T-helper 9 cell (primary cell): ENCODE measurements at regions not wholly inside any gene's neighbourhood (a gene's known extent, or its start where the extent isn't known, plus 50 kb on each side); places are given as distances from the start of the nearest gene placed in this dataset.
A peak's percentile ranks its signal among the peaks of the same experiment; 100 is the strongest.
"Not testable (repeated sequence)": the region's sequence is repeated elsewhere in the genome, so short reads cannot be mapped to it uniquely, and the experiment has no call there.

Source experiments
- DNase-seq: peaks from one replicate; pipeline ENCODE4 v3.0.0-alpha.2; 2020

DNA sequence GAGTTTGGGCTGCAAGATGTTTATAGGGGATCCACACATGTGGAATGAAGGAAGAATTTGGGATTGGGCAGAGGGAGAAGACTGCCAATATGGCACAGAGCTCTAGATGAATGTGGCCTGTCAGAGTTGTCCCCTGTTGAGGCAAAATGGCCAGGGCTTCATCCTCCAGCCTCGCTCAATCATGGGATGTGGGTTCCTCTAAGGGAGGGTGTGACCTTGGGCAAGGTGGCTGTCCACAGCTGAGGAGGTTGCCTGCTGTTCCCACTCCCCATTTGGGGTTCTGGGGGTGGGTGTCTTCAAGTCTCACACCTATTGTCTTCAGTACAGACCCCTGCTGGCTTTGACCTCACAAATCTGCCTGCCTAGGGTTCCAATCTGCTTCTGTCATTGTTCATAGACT, 121.6 kb upstream of the FAM204A start:
- DNase-seq: no peak

DNA sequence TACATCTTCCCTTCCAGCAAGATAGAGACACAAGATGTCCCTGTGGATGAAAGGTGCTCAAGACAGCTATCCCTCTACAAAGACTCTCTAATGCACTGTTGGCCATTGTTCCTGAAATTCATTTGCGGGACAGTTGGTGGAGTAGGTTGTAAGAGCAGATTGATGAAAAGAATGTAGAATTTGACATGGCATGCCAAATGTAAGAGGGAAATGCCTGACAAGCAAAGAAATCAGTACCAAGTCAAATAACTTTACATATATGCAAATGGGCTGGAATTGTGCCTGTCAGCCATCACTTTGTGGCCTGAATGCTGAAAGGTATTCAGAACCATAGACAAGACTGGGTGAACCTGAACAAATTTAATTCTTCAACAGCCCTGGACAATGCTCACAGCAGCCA, 120.3 kb upstream of the FAM204A start:
- no peak for DNase-seq

DNA sequence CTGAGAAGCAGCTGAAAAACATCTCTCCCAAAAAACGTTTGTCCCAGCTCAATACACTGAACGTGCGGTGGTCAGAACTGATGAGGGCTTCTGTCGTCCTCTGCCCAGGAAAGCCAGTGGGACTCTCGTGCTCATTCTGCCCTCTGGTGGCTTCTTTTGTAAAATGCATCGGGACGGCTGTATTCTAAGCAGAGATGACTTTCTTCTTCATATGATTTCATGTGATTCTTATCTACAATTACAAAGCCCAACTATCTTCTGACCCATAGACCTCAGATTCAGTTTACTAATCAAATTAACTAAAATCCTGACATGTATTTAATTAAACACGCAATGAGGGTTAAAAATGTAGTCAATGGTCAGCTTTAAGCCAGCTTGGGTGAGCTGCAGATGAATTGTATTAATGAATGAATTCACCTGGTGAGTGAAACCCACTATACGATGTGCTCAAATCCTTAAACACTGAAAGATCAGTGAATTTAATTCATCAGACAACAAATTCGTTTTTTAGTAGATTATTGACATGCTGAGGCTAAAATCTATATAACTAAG, 117.6 kb upstream of the FAM204A start:
- DNase-seq: peak; percentile 13

DNA sequence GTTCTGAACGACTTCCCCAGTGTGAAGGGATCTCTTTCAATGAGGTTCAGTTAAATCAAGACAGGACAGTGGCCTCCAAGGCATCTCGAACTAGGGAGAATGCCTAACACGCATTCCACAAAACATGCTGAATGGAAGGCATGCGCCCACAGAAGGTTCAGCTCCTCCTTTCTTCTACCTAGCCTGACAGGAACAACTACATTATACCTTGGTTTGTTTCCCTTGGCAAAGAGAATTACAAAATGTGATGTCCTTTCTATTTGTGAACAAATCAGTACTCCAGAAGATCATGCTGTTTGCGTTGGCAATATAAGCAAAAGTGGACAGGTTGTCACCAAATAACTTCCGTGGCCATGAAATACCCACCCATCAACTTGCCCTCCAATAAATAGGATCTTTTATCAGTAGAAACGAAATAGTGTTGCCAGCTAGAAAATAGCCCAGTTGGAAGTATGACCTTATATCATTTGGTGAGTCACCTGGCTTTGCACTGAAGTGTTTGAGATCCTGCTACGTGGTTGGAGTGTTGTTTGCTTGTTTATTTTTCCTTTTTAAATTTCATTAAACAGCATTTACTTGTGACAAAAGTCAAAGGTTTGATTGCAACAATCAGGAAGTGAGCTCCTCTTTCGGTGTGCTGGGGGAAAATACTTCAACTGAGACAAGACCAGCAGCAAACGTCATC, 117.0 kb upstream of the FAM204A start:
- DNase-seq: no peak

DNA sequence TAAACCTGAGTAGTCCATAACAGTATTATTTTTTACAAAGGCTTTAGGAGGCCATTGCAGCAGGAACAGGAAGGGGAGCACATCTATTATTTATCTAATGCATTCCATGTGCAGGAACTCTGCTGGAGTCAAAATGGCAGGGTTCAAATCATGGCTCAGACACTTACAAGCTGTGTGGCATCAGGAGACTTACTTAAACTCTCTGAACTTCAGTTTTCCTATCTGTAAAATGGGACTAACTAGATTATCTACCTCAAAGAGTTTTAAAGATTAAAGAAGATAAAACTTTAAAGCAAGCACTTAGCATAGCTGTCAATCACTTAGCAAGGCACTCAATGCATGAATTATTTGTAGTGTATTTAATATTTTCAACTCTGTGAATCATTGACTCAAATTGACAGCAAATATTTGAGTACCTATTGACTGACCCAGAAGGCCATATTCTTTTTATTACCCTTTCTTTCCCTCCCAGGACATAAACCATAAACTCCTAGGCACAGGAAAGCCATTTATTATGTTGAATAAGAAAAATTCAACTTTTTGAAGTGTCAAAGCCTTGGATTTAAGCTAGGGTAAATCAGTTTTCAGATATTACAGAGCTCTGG, 115.8 kb upstream of the FAM204A start:
- DNase-seq: no peak

DNA sequence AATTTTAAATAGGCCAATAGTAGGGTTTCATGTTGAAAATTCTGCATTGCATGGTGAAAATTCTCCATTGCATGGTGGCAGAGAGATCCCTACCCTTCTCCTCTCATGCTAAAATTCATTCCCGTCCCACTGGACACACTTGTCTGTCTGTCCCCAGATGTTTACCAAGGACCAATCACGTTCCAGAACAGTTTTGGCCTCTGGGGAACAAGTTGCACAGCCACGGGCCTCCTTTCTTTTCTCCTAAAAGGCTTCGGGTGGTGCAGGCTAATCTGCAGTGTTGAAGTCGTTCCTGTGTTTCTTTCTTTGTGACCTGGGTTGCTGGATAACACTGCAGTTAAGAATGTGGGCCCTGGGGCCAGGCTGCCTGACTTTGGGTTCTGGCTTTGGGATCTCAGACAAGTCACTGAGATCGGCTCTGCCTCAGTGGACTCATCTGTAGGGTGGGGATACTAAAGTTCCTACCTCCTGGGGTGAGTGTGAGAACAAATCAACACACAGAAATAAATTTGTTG, 113.1 kb upstream of the FAM204A start:
- DNase-seq: no peak

DNA sequence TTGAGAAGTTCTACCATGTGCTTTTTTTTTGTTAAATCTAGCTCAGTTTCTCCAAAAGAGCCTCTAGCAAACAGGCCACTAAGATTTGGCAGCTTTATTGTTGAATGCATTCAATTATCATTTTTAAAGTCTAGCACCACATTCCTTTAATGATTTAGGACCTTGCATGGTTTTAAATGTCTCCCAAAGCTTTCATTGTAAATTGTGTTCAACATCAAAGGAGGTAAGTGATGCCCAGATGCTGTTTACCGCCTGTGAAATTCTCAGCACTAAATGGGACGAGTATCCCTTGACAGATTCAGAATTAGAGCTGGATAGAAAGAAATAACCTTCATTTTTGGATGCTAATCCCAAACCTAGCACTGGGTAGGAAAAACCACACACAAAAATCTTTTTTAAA, 112.1 kb upstream of the FAM204A start:
- no peak for DNase-seq

DNA sequence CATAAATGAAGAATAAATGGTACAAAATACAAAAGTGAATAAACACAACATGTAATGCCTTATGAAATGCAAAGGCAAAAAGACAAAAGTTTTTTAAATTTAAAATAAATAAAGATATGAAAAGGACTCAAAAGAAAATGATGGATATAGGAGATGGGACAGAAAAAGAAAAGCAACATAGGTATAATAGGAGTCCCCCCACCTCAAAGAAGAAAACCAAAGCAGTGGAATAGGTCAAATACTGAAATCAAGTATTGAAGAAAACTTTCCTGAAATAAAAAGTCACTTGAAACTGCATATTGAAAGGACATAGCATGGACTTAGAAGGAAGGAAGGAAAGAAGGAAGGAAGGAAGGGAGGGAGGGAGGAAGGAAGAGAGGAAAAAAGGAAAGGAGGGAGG, 110.0 kb upstream of the FAM204A start:
- no peak for DNase-seq

DNA sequence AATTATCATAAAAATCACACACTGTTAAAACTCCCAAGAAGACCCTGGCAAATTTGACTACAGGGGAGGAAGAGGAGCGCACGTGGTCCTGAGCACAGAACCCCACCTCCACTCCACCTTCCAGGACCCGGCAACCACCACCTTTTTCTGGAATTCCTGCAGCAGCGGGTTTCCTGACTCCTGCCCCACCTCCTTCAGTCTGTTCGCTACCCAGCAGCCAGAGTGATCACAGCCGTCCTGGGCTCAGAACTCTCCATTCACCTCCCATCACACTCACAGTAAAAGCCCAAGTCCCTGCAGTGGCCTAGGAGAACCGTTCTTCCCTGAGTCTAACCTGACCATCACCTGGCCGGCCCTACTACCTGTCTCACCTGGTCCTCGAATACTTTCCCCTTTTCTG, 107.4 kb upstream of the FAM204A start:
- no peak for DNase-seq

DNA sequence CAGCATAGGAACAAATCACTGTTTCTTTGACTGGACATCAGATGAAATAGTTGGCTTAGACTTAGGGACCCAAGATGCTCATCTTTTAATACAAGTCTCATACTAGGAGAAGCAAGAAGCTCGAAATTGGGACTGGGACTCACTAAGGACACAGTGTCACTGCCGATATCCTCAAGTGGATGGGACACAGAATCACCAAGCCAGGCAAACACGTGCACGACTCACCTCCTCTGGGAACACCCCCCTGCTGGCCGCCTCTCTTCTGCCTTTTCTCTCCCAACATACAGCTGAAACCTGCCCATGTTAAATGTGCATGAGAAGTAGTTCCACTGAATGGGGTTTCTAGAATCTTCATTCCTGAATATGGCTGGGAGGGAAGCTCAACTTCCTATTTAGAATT, 106.6 kb upstream of the FAM204A start:
- no peak for DNase-seq

DNA sequence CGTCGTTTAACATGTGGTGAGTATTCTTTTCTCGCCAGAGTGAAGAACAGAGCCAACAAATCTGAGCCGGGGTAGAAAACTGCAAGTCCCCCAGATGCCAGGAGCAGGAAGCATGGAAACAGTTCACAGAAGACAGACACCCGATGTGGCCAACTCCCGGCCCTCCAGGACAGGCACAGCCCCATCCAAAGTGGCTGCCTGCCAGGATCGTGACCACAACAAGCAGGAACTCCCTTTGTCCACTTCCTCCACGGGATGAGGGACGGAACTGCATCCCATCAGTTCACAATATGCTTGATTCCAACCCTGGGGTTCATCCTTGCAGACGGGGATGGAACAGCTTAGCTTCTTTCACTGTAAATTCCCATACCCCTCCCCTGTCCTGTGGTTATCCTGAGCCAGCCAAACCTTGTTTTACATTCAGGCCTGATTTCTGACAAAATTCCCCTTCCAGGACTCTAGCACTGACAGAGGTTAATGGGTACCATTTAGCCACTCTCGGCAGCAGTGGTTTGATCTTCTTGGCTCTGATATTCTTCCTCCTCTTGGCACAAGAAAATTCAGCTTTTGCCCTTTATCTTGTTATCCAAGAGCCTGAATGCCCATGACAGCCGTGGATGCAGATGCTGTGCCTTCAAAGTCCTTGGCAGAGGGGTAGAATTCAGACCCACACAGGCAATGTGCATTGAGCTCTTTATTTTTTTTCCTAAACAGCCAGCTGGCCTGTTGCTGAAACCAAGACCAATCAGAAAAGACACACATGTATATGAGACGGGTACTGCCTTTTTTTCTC, 105.5 kb upstream of the FAM204A start:
- DNase-seq: no peak

DNA sequence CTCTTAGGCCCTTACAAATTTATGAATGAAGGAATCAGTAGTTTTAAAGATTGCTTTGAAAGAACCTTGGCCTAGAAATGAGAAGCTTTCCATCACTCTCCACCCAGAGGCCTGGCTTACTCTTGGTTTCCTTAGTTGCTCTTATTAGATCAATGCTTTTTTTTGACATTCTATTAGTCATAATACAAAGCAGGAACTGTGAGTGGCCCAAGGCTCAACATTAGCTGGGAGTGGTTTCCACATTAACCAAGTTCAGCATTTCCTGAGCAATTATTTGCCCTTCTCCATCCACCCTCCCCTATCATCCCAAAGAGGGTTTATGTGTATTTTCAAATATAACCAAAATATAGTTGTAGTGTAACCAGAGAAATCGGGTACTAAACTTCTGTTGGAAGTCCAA, 103.4 kb upstream of the FAM204A start:
- DNase-seq: no peak

DNA sequence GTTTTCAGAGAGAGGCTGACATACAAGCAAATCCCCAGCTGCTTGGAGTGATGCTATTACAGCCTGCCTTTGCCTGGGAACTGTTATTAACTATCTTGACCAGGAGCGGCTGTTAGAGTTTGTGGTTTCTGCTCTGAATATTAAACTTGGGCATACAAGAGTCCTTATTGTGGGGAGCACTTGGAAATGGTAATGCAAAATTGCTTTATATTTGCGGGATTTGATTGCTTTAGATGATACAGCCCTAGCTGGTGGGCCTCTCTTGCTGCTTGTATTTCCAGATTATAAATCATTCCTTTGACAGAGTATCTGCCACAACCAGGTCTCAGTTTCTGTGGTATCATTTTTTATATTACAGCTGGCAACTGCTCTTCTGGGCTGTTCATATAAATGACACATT, 101.9 kb upstream of the FAM204A start:
- no peak for DNase-seq

DNA sequence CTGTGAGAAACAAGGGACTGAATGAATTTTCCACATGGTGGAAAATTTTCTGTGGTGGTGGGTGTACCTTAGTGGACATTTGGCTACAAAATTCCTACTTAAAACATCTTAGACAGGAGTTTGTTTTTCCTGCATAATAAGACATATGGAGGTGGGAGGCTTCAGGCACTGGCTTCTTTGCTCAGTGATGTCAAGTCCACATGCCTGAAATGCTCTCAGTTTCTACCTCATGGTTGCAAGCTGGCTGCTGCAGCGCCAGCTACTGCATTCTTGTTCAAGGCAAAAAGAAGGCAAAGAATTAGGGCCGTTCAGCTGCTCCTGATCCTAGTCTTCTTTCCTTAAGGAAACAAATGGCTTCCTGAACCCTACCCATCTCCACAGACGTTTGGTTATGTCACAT, 99.9 kb upstream of the FAM204A start:
- DNase-seq: no peak

DNA sequence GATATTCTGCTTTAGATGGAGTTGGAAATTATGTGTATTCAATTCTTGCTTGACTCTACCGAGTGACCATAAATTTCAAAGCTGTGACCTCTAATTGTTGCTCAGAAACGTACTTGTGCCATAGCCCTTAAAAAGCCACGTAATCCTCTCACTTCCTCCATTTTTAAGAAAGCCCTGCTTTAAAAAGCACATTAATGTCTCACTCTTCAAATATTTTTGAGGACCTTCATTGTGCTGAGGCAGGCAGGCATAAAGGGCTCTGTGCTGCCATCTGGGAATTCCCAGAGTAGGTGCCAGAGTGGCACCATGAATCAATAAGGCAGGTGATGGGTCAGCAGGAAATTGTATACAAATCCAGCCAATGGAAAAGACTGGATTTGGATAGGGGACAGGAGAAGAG, 97.7 kb upstream of the FAM204A start:
- DNase-seq: no peak

DNA sequence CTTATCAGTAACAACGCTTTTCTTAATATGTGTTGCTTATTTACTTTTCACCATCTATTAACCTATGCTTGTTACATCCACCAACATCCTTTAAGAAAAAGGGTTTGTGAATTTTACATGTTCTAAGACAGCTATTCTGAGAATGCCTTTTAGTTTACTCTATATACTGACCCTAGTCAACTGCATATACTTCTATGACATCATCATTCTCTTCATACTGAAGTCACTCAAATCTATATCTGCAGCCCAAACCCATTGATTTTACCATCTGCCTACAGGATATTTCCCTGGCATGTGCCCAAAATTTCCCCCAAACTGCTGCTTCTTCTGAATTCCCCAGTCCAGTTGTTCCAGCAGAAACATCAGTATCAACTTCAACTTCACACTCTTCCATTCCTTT, 94.6 kb upstream of the FAM204A start:
- no peak for DNase-seq

DNA sequence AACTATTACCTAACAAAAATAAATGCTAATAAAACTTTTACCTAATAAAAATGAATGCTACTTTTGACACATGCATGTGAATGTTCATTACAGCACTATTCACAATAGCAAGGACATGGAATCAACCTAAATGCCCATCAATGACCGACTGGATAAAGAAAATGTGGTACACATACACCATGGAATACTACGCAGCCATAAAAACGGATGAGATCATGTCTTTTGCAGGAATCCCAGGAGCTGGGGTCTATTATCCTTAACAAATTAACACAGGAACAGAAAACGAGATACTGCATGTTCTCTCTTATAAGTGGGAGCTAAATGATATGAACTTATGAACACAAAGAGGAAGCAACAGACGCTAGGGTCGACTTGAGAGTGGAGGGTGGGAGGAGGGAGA, 88.1 kb upstream of the FAM204A start:
- DNase-seq: no peak

DNA sequence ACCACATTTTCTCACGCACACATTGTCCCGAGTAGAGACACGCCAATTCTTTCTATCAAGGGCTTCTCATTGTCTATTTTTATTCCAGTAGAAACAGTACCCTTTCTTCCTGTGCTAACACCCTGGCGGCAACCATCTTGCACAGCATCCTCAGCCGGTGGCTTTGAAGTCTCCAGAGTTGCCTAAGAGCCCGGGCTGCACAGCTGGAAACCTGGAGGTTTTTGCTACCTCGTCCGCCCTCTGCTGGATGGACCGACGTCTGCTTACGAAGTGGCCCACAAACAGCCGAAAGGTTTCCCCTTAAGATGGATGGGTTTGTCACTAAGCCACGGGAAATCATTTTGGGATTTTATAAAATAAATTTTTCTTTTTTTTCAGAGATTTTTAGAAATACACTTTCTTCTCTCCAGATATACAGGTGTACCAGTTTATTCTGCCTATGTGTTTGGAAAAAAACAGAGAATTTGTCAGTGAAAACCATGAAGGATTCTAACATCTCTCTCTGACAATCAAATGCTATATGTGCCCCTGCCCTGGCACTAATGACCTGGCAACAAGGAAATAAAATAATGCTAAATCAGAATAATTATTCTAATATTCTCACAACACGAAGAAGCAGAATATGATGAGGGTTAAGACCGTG, 81.8 kb upstream of the FAM204A start:
- DNase-seq: peak; percentile 31

DNA sequence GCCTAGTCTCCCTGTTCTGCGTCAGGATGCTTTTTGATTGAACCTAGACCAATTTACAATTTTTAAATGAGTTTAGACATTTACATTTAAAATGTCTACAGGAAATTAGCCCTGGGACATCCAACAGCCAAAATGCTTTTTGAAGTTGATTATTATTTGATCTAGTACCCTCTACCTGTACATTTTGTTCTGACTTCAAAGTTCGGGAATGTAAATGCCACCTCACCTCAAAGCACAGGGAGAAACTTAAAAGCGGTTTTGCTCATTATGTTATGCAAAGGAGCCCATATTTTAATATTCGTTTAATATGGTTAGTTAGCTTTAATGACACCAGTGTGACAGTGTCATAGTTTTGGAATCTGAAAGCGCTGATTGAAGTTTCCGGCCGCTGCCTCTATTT, 80.1 kb upstream of the FAM204A start:
- no peak for DNase-seq

DNA sequence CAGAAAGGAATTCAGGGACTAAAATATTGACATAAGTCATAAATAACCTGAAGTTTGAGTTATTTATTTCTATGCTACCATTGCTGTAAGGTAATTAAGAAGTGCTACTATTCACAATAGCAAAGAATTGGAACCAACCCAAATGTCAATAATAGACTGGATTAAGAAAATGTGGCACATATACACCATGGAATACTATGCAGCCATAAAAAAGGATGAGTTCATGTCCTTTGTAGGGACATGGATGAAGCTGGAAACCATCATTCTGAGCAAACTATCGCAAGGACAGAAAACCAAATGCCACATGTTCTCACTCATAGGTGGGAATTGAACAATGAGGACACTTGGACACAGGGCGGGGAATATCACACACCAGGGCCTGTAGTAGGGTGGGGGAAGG, 77.9 kb upstream of the FAM204A start:
- DNase-seq: not testable (repeated sequence)

DNA sequence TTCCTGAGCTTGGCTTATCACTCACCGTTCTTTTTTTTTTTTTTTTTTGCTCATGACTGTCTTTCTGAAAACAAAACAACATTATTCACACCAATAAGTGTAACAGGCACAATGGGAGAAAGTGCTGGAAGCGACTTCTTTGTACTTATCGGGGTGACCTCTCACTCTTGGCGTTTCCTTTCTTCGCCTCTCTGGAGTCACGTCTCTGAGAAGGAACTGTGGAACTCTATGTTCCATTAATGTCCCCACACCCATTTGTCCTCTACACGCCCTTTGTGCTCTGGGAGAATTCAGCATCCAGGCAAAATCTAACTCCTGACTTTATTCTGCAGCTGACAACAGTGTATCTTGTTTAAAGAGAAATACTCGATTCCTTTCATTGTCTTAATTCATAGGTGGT, 70.8 kb upstream of the FAM204A start:
- no peak for DNase-seq

DNA sequence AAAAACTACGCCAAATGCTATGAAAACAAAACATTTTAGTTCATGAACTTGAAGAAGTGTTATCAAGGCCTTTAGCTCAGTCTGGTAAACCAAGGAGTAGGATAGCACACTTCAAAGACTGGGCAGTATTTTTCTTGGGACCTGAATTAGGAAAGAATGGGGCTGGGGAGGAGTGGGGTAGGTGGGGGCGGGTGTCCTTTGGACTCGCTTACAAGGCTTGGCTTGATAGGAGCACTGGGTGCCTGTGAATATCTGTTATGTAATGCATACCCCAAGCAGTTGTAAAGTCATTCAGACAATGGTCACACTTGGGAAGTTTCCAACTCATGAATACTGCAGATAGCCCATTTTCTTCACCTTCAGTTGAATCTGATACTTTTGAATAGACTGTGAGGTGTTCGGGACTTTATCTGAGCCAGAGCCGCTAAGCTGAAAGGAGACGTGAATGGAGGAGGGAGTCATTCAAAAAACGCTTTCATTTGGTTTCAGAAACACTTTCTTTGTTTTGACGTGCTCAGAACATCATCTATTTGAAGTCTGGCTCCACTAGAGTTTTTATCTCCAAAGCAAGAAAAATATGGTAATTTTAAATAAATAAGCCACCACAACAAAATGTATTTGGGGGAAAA, 70.1 kb upstream of the FAM204A start:
- no peak for DNase-seq

DNA sequence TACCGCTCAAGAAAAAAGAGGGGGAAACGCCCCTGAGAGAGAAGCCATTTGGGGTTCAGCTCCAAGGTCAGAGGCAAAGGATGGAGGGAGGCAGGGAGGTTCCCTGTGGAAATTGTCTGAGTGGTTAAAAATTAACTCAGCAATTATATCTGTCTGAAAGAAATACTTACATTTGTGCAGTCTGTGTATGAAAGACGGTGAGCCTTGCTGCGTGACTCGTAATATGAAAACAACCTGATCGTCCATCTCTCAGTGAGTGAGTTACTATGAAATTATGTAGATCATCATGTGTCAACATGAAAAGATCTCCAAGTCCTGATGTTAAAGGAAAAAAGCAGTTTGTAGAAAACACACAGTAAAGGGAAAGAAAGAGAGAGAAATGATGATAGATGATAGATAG, 67.2 kb upstream of the FAM204A start:
- DNase-seq: no peak
